HG03064 (cell line): ENCODE measurements at regions not wholly inside any gene's neighbourhood (a gene's known extent, or its start where the extent isn't known, plus 50 kb on each side); places are given as distances from the start of the nearest gene placed in this dataset.

Experiments used
- ATAC-seq: cut with Tn5 transposase; IDR thresholded peaks from one replicate; pipeline ENCODE4 v1.9.1; 2021; ENCODE audit warnings: low read depth; ENCODE audit not compliant: unreplicated experiment

GRCh38 chr1:177794376-177794991, 175.4 kb downstream of the SEC16B start:
- ATAC-seq = no peak

- no peak for ATAC-seq
Measured at GRCh38 chr1:177793900-177794299, 176.0 kb downstream of the SEC16B start.

- no peak for ATAC-seq
Measured at GRCh38 chr1:177790566-177790965, 179.3 kb downstream of the SEC16B start.

- ATAC-seq = no peak
Measured at GRCh38 chr1:177789956-177790355, 179.9 kb downstream of the SEC16B start.

- ATAC-seq = no peak
Measured at GRCh38 chr1:177786176-177786745, 183.6 kb downstream of the SEC16B start.

- ATAC-seq = no peak
Measured at GRCh38 chr1:177784936-177785335, 184.9 kb downstream of the SEC16B start.

GRCh38 chr1:177784409-177784808, 185.4 kb downstream of the SEC16B start:
- no peak for ATAC-seq

GRCh38 chr1:177783051-177783450, 186.8 kb downstream of the SEC16B start:
- ATAC-seq = no peak

- no peak for ATAC-seq
Measured at GRCh38 chr1:177780096-177780700, 189.7 kb downstream of the SEC16B start.

GRCh38 chr1:177779166-177779965, 190.5 kb downstream of the SEC16B start:
- no peak for ATAC-seq

- ATAC-seq = no peak
Measured at GRCh38 chr1:177775924-177776323, 193.9 kb downstream of the SEC16B start.

- no peak for ATAC-seq
Measured at GRCh38 chr1:177772386-177772960, 197.4 kb downstream of the SEC16B start.

GRCh38 chr1:177771688-177772087, 198.2 kb downstream of the SEC16B start:
- no peak for ATAC-seq

GRCh38 chr1:177770096-177770495, 199.8 kb downstream of the SEC16B start:
- ATAC-seq = no peak

- no peak for ATAC-seq
Measured at GRCh38 chr1:177755851-177756560, 213.9 kb downstream of the SEC16B start.

GRCh38 chr1:177754603-177755002, 215.3 kb downstream of the SEC16B start:
- ATAC-seq = no peak

- ATAC-seq = no peak
Measured at GRCh38 chr1:177753655-177754054, 216.2 kb downstream of the SEC16B start.

- no peak for ATAC-seq
Measured at GRCh38 chr1:177748080-177748801, 221.6 kb downstream of the SEC16B start.

- no peak for ATAC-seq
Measured at GRCh38 chr1:177746155-177746554, 223.7 kb downstream of the SEC16B start.

- ATAC-seq = no peak
Measured at GRCh38 chr1:177744906-177745305, 225.0 kb downstream of the SEC16B start.
